ENCODE measurements at regions not wholly inside any gene's neighbourhood (a gene's known extent, or its start where the extent isn't known, plus 50 kb on each side); places are given as distances from the start of the nearest gene placed in this dataset.

GRCh38 chr2:7738596-7738995, 821.4 kb downstream of the RNF144A start:
- no peak overlapping the region for H3K4me3 ChIP-seq
- no peak overlapping the region for H3K27ac ChIP-seq
- no peaks in the 10 kb centered on the region for H3K36me3 ChIP-seq
- no peaks in the 10 kb centered on the region for H3K4me1 ChIP-seq
- no peak for DNase-seq
- 89 to 100% (median 95%) methylated on average over 1 of the region's 1 CpG for WGBS, 5 donors
- H3K27me3 ChIP-seq, result no peaks in the 10 kb centered on the region
- H3K9me3 ChIP-seq, result no peaks in the 10 kb centered on the region
- intact Hi-C loops (cut with DNase I; ENCODE audit: low total_unique reads), result no loop called here
- TF ChIP-seq EP300 (IDR thresholded peaks at IDR 0.05) (no peak), POLR2AphosphoS5 (IDR thresholded peaks at IDR 0.05) (no peak), CTCF (IDR thresholded peaks at IDR 0.05) (no peak), POLR2A (IDR thresholded peaks at IDR 0.05) (no peak)

GRCh38 chr2:7740114-7740513, 822.9 kb downstream of the RNF144A start:
- intact Hi-C loops (cut with DNase I; ENCODE audit: low total_unique reads), result no loop called here
- Histone ChIP-seq H3K36me3 (no peaks in the 10 kb centered on the region), H3K4me1 (no peaks in the 10 kb centered on the region), H3K9me3 (no peaks in the 10 kb centered on the region), H3K27ac (no peak overlapping the region), H3K4me3 (no peak overlapping the region), H3K27me3 (no peaks in the 10 kb centered on the region)
- 84 to 95% (median 87%) methylated on average over 2 of the region's 2 CpGs for WGBS, 5 donors
- TF ChIP-seq POLR2A (IDR thresholded peaks at IDR 0.05) (no peak), POLR2AphosphoS5 (IDR thresholded peaks at IDR 0.05) (no peak), EP300 (IDR thresholded peaks at IDR 0.05) (no peak), CTCF (IDR thresholded peaks at IDR 0.05) (no peak)
- no peak for DNase-seq

- no peak for DNase-seq
- Histone ChIP-seq H3K27ac (no peak overlapping the region), H3K36me3 (no peaks in the 10 kb centered on the region), H3K27me3 (no peaks in the 10 kb centered on the region), H3K4me3 (no peak overlapping the region), H3K9me3 (no peaks in the 10 kb centered on the region), H3K4me1 (no peaks in the 10 kb centered on the region)
- intact Hi-C loops (cut with DNase I; ENCODE audit: low total_unique reads), result no loop called here
- TF ChIP-seq POLR2A (IDR thresholded peaks at IDR 0.05) (no peak), EP300 (IDR thresholded peaks at IDR 0.05) (no peak), POLR2AphosphoS5 (IDR thresholded peaks at IDR 0.05) (no peak), CTCF (IDR thresholded peaks at IDR 0.05) (no peak)
- 80 to 86% (median 82%) methylated on average over 3 of the region's 3 CpGs for WGBS, 5 donors
These were observed 825.1 kb downstream of the RNF144A start for GRCh38 chr2:7742301-7742700.

- no peaks in the 10 kb centered on the region for H3K36me3 ChIP-seq
- H3K4me3 ChIP-seq, result no peak overlapping the region
- no peaks in the 10 kb centered on the region for H3K4me1 ChIP-seq
- no peaks in the 10 kb centered on the region for H3K27me3 ChIP-seq
- peak overlapping the region in 1 of 5 donors; percentile 11 for H3K27ac ChIP-seq
- no peaks in the 10 kb centered on the region for H3K9me3 ChIP-seq
- intact Hi-C loops (cut with DNase I; ENCODE audit: low total_unique reads), result no loop called here
- no peak for DNase-seq
- 55 to 72% (median 60%) methylated on average over 5 of the region's 5 CpGs for WGBS, 5 donors
- TF ChIP-seq EP300 (IDR thresholded peaks at IDR 0.05) (no peak), POLR2AphosphoS5 (IDR thresholded peaks at IDR 0.05) (no peak), POLR2A (IDR thresholded peaks at IDR 0.05) (no peak), CTCF (IDR thresholded peaks at IDR 0.05) (no peak)
These were observed 827.6 kb downstream of the RNF144A start for GRCh38 chr2:7744827-7745226.
